ENCODE measurements at regions not wholly inside any gene's neighbourhood (a gene's known extent, or its start where the extent isn't known, plus 50 kb on each side); places are given as distances from the start of the nearest gene placed in this dataset.
"Not testable (repeated sequence)": the region's sequence is repeated elsewhere in the genome, so short reads cannot be mapped to it uniquely, and the experiment has no call there.

GRCh38 chr12:25804286-25804685 is 154.2 kb upstream of the RASSF8 start:
- H3K9me3 ChIP-seq (ENCODE audit: low read length); intact Hi-C loops (cut with micrococcal nuclease); CTCF ChIA-PET; H3K36me3 ChIP-seq (ENCODE audit: low read depth, low read length); DNase-seq; BruUV-seq (replicated peaks); H2AFZ ChIP-seq (ENCODE audit: low read length); H4K20me1 ChIP-seq (ENCODE audit: low read length); H3K4me2 ChIP-seq (ENCODE audit: low read length); ATAC-seq; POLR2A ChIA-PET (ENCODE audit: unreplicated experiment); H3K27ac ChIP-seq (ENCODE audit: low read length); H3K4me3 ChIP-seq (ENCODE audit: low read length); H3K79me2 ChIP-seq (ENCODE audit: low read length); H3K27me3 ChIP-seq (ENCODE audit: low read length); H3K9me2 ChIP-seq (replicated peaks; ENCODE audit: low read length); H3F3A ChIP-seq (ENCODE audit: low read length, unreplicated experiment); H3K9ac ChIP-seq (ENCODE audit: low read length): not testable (repeated sequence)
- peaks cover 23% of the 10 kb centered on the region for H3K4me1 ChIP-seq (ENCODE audit: insufficient read depth, low read length)

- peak; percentile 73 for DNase-seq
These were observed 152.2 kb upstream of the RASSF8 start for GRCh38 chr12:25806271-25806670.

GRCh38 chr12:25808604-25809003 is 149.9 kb upstream of the RASSF8 start:
- DNase-seq (no peak), ATAC-seq (no peak)
- Histone ChIP-seq H3K4me2 (ENCODE audit: low read length) (no peak overlapping the region), H3K4me3 (ENCODE audit: low read length) (no peak overlapping the region), H3K79me2 (ENCODE audit: low read length) (no peaks in the 10 kb centered on the region), H3F3A (ENCODE audit: low read length, unreplicated experiment) (no peaks in the 10 kb centered on the region), H3K27ac (ENCODE audit: low read length) (no peak overlapping the region), H3K9me3 (ENCODE audit: low read length) (no peaks in the 10 kb centered on the region), H3K9ac (ENCODE audit: low read length) (no peak overlapping the region), H3K27me3 (ENCODE audit: low read length) (no peaks in the 10 kb centered on the region), H3K9me2 (replicated peaks; ENCODE audit: low read length) (no peaks in the 10 kb centered on the region), H4K20me1 (ENCODE audit: low read length) (no peaks in the 10 kb centered on the region), H3K4me1 (ENCODE audit: insufficient read depth, low read length) (peaks cover 40% of the 10 kb centered on the region), H2AFZ (ENCODE audit: low read length) (no peak overlapping the region), H3K36me3 (ENCODE audit: low read depth, low read length) (no peaks in the 10 kb centered on the region)
- CTCF ChIA-PET, result no interaction called here
- intact Hi-C loops (cut with micrococcal nuclease), result no loop called here
- no TSS peak for BruUV-seq (replicated peaks)
- POLR2A ChIA-PET (ENCODE audit: unreplicated experiment), result interaction anchor here (0.7 kb wide), 1 partner anchor 44 kb away, joined by 3 read pairs; no protein-coding TSS in a partner anchor
- TF ChIP-seq EZH2 (IDR thresholded peaks at IDR 0.05; ENCODE audit: low read length, unreplicated experiment) (no peak), CTCF (conservative IDR thresholded peaks at IDR 0.05; ENCODE audit: low read depth, low read length) (no peak), EZH2phosphoT487 (IDR thresholded peaks at IDR 0.05; ENCODE audit: borderline replicate concordance, low read length) (no peak)

More at GRCh38 chr12:25806271-25806670, 152.2 kb upstream of the RASSF8 start:
- Histone ChIP-seq H3K36me3 (ENCODE audit: low read depth, low read length) (no peaks in the 10 kb centered on the region), H3K27me3 (ENCODE audit: low read length) (no peaks in the 10 kb centered on the region), H3K9ac (ENCODE audit: low read length) (no peak overlapping the region), H3K9me2 (replicated peaks; ENCODE audit: low read length) (no peaks in the 10 kb centered on the region), H3K9me3 (ENCODE audit: low read length) (no peaks in the 10 kb centered on the region), H4K20me1 (ENCODE audit: low read length) (no peaks in the 10 kb centered on the region), H2AFZ (ENCODE audit: low read length) (no peak overlapping the region), H3K4me2 (ENCODE audit: low read length) (no peak overlapping the region), H3K79me2 (ENCODE audit: low read length) (no peaks in the 10 kb centered on the region), H3K27ac (ENCODE audit: low read length) (0 out of 2 replicates have a peak overlapping the region, but pooled peaks have one; percentile 1), H3K4me3 (ENCODE audit: low read length) (no peak overlapping the region), H3K4me1 (ENCODE audit: insufficient read depth, low read length) (peaks cover 18% of the 10 kb centered on the region), H3F3A (ENCODE audit: low read length, unreplicated experiment) (no peaks in the 10 kb centered on the region)
- no peak for TF ChIP-seq EZH2phosphoT487 (IDR thresholded peaks at IDR 0.05; ENCODE audit: borderline replicate concordance, low read length)
- TF ChIP-seq EZH2 (IDR thresholded peaks at IDR 0.05; ENCODE audit: low read length, unreplicated experiment), result no peak
- ChIA-PET CTCF (interaction anchor here (0.7 kb wide), 1 partner anchor 11 kb away, joined by 3 read pairs; no protein-coding TSS in a partner anchor), POLR2A (ENCODE audit: unreplicated experiment) (interaction anchor here (0.5 kb wide), 2 partner anchors 10 to 152 kb away, joined by 3 read pairs; no protein-coding TSS in a partner anchor)
- ATAC-seq, result peak; percentile 76
- intact Hi-C loops (cut with micrococcal nuclease), result no loop called here
- no TSS peak for BruUV-seq (replicated peaks)

GRCh38 chr12:25810683-25811082 is 147.8 kb upstream of the RASSF8 start:
- Histone ChIP-seq H3K4me1 (ENCODE audit: insufficient read depth, low read length) (peaks cover 46% of the 10 kb centered on the region), H3K9me2 (replicated peaks; ENCODE audit: low read length) (no peaks in the 10 kb centered on the region), H2AFZ (ENCODE audit: low read length) (no peak overlapping the region), H3K9me3 (ENCODE audit: low read length) (no peaks in the 10 kb centered on the region), H4K20me1 (ENCODE audit: low read length) (no peaks in the 10 kb centered on the region), H3K27ac (ENCODE audit: low read length) (no peak overlapping the region), H3K27me3 (ENCODE audit: low read length) (no peaks in the 10 kb centered on the region), H3K4me2 (ENCODE audit: low read length) (no peak overlapping the region), H3K4me3 (ENCODE audit: low read length) (no peak overlapping the region), H3K36me3 (ENCODE audit: low read depth, low read length) (no peaks in the 10 kb centered on the region), H3K79me2 (ENCODE audit: low read length) (no peaks in the 10 kb centered on the region), H3K9ac (ENCODE audit: low read length) (no peak overlapping the region), H3F3A (ENCODE audit: low read length, unreplicated experiment) (no peaks in the 10 kb centered on the region)
- no peak for TF ChIP-seq EZH2phosphoT487 (IDR thresholded peaks at IDR 0.05; ENCODE audit: borderline replicate concordance, low read length)
- TF ChIP-seq EZH2 (IDR thresholded peaks at IDR 0.05; ENCODE audit: low read length, unreplicated experiment), result no peak
- TF ChIP-seq CTCF (conservative IDR thresholded peaks at IDR 0.05; ENCODE audit: low read depth, low read length), result no peak
- ChIA-PET POLR2A (ENCODE audit: unreplicated experiment) (no interaction called here), CTCF (no interaction called here)
- BruUV-seq (replicated peaks), result no TSS peak
- intact Hi-C loops (cut with micrococcal nuclease), result loop anchor here (5.0 to 10.0 kb wide), 3 partner anchors 46 to 376 kb away; no protein-coding TSS in a partner anchor
- ATAC-seq (no peak), DNase-seq (no peak)
